Glomerular endothelial cell (primary cell): ENCODE measurements at regions not wholly inside any gene's neighbourhood (a gene's known extent, or its start where the extent isn't known, plus 50 kb on each side); places are given as distances from the start of the nearest gene placed in this dataset.

Experiments used
- DNase-seq: peaks from one replicate; pipeline ENCODE4 v3.0.0-alpha.2; 2011; ENCODE audit warnings: low read depth, low spot score; ENCODE audit errors: extremely low read depth

- DNase-seq, result no peak
Measured at GRCh38 chr4:71269233-71269632, 69.6 kb upstream of the SLC4A4 start.

- DNase-seq, result no peak
Measured at GRCh38 chr4:71270901-71271300, 67.9 kb upstream of the SLC4A4 start.

GRCh38 chr4:71272976-71273375 lies 65.8 kb upstream of the SLC4A4 start:
- DNase-seq, result no peak

- DNase-seq, result no peak
Measured at GRCh38 chr4:71275004-71275403, 63.8 kb upstream of the SLC4A4 start.

GRCh38 chr4:71275570-71275969 lies 63.2 kb upstream of the SLC4A4 start:
- no peak for DNase-seq

- DNase-seq, result no peak
Measured at GRCh38 chr4:71277353-71277752, 61.5 kb upstream of the SLC4A4 start.

- DNase-seq, result no peak
Measured at GRCh38 chr4:71283642-71284257, 55.1 kb upstream of the SLC4A4 start.

- no peak for DNase-seq
Measured at GRCh38 chr4:71287305-71287704, 51.5 kb upstream of the SLC4A4 start.

GRCh38 chr4:71288875-71289274 lies 49.9 kb upstream of the SLC4A4 start:
- no peak for DNase-seq
